NCI-H774 (cell line): ENCODE measurements at regions not wholly inside any gene's neighbourhood (a gene's known extent, or its start where the extent isn't known, plus 50 kb on each side); places are given as distances from the start of the nearest gene placed in this dataset.

ENCODE experiments used
- DNase-seq: peaks from one replicate; lab custom pipeline; 2025; lab: John Stamatoyannopoulos, UW

DNA sequence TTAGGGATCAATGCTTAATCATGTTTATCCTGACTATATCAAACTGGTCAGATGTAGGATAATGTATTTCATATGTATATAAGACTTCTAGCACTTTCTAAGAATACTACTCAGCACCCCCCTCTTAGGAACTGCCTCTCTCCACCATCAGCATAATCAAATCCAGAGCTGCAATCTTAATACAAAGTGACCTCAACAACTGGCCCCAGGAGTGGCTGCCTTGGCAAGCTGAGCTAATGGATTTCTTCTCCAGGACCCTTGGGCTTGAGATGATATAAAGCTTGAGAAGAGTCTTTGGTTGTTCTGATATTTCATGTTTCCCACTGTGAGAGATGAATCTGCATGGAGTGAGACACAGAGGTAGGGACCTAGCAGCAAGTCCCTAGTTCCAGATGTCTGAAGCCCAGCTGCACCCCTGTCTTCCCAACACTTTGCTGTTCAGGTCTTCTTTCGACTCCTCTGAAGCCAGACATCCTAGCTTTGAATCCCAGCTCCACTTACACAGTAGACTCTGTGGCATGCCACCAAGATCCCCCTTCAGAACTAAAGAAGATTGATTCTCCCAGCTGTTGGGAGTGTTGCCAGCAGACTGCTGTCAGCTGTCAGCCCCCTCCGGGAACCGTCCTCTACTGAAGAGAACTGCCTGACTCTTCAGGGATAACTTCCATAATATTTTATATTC is 309.3 kb upstream of the UBE2E2 start:
- DNase-seq, result no peak

DNA sequence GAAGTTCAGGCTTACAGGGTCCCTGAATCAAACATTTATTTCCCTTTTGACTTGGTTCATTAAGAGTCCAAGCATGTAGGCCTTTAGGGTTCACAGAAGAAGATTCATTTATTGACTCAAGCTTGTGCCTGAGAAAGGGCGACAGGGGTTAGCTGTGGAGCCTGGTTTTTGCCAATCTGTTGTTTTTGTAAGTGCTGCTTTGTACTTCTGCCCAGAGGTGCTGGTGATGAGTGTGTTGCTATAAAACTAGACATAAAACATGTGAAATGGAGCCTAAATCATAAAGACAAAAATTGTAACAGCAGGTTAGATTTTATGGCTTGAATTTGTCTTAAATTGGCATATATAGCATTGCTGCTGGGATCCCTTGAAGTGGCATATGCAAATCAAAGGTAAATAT is 308.3 kb upstream of the UBE2E2 start:
- no peak for DNase-seq

DNA sequence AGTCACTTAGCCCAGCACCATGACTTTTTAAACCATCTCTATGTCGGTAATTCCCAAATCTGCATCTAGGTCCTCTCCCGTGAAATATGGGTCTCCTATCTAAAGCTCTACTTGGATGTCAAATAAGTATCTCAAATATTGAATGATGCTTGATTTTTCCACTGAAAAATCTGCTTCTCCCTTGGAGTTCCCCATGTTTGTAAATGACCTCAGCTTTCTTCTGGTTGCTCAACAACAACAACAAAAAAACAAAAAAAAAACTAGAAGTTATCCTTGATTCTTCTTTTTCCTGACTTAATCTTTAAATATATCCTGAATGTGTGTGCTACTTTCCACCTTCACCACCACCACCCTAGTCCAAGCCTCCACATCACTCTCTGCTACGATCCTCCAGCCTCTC is 307.5 kb upstream of the UBE2E2 start:
- no peak for DNase-seq

DNA sequence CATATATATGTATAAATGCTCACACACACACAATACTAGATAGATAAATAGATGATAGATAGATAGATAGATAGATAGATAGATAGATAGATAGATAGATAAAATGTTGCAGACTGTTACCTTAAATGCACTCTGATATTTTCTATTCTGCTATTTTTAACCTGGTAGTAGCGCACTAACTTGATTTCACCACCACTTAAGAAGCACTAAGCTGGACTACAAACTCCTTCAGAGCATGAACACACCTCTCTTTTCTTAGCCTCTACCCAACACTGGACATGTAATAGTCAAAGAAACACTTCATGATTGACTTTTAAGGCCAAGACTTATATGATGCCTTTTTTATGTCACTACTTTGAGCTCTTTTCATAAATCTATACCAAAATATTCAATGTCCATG is 304.6 kb upstream of the UBE2E2 start:
- DNase-seq, result no peak

DNA sequence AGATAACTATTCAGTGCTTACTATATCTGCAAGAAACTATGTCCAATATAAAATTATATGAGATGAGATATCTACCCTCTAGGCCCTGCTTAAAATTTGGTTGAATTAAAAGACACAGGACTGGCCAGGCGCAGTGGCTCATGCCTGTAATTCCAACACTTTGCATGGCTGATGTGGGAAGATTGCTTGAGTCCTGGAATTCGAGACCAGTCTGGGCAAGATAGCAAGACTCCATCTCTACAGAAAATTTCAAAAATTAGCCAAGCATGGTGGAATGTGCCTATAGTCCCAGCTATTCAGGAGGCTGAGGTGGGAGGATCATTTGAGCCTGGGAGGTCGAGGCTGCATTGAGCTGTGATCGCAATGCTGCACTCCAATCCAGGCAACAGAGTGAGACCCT is 303.7 kb upstream of the UBE2E2 start:
- no peak for DNase-seq

DNA sequence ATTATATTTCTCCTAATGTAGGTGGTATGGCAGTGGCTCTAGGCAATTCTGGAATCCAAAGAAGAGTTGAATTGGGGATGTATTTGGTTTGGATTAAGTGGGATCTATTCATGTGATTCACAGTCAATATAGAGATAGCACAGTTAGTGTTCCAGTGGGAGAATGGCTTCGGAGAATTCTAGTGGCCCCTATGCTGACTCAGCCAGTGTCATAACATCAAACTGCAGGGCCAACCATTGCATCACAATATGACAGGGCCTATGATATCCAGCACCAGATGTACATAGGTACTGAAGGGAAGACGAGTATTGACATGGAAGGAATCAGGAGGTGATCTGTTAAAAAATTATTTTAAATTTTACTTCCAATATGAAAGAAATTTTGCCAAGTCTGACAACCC is 302.8 kb upstream of the UBE2E2 start:
- DNase-seq, result no peak

DNA sequence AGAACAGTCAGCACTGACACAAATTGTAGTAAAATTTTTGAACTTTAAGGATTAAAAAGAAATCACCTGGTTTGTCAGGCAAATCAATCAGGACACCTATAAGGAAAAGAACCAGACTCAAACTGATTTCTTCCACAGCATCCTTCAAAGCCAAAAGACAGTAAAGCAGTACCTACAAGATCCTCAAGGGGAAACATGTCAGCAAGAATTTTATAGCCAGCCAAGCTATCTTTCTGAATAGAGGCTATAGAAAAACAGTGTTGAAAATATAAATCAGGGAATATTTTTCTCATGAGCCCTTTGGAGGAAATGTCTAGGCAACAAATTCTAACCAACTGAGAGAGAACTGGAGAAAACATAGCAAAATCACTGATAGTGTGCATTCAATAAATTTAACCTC is 301.4 kb upstream of the UBE2E2 start:
- DNase-seq, result no peak

DNA sequence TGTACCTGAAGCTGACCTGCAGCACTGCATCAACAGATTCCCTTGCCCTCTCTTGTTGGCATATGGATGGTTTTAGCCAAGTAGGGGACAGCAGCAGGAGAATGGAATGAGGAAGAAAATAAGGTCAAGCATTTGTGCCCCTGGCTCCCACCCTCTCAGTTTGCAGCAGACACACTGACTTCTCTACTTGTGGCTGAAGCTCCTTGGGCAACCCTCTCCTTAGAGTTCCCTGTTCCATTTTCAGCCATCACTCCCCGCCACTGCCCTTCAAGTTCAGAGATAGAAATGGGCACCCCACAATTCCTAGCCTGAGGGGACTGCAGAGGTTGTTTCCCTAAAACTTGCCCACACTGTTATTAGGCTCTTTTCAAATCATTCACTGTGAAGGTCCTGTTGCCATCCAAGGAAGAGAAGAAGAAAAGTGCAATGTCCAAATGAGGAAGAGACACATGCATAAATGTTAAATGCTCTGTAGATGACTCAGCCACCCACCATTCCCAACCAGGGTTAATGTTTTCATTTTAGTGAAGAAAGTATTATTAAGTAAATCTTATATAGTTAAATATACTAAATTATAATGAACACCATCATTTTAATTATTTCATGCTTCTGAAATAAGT is 295.9 kb upstream of the UBE2E2 start:
- DNase-seq, result no peak

DNA sequence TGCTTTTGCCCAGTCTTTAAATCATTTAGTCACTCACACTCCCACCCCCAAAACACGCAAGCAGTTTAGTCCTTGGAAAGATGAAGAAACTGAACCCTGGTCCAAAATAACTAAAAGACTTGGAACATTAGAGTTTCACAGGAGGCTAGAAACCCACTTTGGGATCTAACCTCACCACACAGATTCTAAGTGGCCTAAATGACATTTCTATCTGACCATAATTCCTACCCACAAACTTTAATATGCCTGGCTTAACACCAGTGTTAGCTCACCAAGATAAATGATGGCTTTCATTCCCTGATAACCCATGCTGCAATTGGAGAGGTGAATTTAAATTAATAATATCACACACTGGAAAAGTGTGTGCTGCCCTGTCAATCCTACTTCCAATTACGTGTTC is 295.3 kb upstream of the UBE2E2 start:
- DNase-seq, result no peak

DNA sequence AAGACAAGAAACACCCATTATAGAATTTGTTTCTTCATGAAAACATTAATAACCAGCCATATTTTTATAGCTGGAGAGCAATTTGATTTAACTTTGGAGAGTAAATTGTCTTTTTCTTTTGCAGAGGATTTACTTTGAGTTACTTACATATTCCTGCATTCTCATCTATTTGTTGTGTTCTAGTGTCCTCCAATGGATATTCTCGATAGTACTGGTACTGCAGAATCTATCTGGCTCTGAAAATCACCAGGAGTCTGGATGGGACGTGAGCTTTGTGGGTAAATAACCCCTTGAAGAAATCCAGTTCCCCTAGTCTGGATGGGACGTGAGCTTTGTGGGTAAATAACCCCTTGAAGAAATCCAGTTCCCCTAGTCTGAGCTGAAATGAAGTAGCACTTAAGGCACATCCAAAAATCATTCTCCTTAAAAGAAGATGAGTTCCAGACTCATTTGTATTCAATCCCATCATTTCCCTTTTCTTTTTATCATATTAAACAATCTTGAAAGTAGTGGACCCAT is 294.1 kb upstream of the UBE2E2 start:
- no peak for DNase-seq

DNA sequence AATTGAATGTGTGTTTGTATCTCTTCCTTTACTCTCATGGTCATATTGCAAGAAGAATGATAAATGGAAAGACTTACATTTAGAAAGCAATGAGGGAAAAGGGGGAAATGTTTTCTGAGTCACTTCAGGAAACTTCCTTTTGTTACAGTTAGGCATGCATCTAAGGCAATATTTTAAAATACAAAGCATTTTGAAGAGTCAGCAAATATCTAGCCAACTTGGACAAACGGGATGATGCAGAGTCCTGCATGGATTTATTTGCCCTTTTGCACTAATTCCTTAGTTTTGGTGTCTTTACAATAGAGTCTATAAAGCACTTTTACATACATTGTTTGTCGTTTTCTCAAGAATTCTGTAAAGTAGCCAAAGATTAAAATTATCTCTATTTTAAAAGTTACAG is 286.2 kb upstream of the UBE2E2 start:
- DNase-seq, result no peak

DNA sequence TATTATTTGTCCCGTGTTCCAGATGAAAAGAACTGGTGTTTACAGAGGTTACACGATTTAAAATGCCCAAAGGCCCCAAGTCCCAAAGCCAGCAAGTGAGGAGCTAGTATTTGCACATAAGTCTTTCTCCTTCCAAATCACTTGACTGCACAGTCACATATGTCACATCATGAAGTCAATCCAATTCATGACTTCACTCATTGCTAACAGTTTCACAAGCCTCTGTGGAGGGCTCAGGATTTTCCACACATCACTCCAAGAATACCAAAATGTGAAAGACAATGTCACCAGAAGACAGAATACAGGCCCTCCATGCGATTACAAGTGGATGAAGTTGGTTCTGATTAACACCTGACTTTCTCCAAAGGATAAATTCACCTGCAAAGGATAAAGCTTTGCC is 283.1 kb upstream of the UBE2E2 start:
- no peak for DNase-seq

DNA sequence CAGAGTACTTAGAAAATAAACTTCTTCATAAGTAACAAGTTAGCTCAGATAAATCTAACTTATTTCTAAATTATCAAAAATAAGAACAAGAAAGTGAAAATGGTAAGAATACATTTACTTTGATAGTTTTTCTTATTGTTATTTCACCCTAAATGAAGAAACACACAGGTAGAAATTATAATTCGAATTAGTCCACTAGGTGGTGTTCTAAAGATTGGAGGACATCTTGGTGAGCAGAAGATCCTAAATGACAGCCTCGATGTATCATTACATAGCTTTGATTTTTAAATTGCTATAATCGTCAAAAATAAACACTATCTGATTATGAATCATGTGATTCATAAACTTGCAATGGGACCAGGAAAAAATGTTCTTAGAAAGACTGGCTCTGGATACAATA is 280.8 kb upstream of the UBE2E2 start:
- DNase-seq, result peak; percentile 4

DNA sequence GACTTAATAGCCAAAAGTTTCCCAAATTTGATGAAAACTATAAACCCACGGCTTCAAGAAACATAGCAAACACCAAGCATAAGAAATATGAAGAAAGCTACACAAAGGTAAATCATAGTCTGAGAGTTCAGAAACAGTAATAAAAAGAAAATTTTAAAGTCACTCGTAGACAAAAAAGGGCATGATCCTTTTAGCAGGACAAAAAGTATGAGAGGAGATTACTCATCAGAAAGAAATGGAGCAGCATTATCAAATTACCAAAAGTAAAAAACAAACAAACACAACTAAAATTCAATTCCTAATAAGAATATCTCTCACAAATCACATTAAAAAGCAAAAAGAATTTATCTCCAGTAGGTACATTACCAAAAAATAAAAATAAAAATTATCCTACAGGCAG is 279.4 kb upstream of the UBE2E2 start:
- DNase-seq, result no peak

DNA sequence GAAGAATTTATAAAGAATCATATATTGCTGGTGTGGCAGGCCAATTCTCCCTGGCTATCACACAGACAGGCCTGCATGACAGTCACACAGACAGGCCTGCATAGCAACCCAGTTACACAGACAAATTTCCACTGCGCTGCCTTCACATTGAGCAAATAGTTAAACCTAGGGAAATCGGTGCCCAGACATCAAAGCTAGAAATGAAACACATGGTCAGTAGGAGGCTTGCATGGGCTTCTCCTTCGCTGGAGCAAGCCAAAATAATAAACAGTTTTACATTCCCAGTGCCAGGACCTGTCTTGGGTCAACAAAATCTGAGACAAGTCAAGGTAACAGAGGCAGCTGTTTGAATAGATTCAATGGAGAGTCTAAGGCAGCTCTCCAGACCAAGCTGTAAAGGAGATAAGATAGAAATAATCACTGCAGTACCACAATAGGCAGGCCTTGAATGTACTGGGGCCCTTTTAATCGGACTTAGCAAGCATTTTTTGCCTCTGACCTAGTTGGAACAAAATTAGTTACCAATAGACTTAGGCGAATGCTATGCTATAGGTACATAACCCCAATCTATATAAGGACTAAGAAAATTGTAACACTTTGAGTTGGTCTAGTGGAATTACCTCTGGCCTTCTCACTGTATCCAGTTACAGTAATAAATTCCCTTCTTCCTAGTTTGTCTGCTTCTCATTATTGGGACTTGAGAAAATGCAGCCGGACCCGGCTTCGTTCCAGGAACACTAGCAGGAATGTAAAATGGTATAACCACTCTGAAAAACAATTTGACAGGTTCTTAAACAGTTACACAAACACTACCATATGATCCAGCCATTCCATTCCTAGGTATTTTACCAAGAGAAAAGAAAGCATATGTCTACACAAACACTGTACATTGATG is 274.7 kb upstream of the UBE2E2 start:
- no peak for DNase-seq

DNA sequence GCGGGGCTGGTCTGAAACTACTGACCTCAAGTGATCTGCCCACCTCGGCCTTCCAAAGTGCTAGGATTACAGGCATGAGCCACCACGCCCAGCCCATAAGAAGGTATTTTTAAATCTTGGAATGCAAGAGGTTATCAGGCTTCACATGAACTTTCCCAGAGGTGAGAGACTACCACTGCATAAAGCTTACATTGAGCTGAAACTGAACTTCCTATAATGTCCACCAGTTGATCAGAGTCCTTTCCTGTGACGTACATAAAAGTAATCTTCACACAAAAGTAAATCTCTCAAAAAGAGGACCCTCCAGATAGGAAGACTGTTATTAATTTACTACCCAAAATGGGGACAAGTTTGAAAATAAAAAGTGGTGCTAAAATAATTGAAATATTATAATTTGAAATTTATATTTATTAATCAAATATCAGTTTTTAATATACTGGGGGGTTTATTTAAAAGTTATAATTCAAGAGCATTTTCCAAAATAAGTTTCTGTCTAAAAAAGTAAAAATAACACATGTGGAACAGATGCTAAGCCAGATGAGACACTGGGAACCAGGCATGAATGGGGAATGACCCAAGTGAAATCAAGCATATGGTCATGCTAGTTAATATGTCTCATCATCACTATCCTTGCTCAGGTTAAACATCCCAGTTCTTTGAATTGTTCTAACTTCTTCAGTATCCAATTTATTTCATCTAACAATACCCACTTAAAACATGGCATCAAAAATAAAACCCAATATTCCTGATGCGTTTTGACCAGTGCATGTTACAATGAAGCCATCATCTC is 269.9 kb upstream of the UBE2E2 start:
- DNase-seq, result no peak

DNA sequence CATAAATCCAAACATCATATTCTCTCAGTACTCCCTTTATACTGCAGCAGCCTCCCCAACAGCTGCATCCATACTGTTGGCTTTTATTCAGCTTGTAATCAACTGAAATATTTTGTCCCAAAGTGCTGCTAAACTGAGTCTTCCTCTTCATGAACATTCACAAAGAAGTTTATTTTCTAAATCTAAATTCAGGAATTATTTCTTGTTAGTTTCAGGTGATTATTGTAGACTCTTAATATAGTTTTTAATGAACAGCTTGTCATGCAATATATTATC is 269.3 kb upstream of the UBE2E2 start:
- DNase-seq, result no peak

DNA sequence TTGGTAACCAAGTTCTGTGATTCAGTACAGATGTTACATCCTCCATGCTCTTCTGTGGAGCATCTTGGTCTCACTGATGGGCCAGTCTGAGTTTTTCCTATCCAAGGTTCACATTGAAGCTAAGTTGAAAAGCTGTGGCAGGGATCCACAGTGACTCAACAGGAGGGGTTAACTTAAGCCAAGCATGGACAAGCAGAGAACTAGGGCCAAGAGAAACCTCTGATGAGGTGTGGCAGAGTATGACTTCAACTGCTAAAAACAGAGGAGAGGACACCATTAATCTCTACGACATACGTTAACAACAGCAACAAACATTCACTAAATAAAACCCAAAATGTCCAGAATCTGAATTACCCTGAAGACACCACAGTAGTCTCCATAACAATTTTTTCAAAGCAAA is 268.1 kb upstream of the UBE2E2 start:
- DNase-seq, result no peak

DNA sequence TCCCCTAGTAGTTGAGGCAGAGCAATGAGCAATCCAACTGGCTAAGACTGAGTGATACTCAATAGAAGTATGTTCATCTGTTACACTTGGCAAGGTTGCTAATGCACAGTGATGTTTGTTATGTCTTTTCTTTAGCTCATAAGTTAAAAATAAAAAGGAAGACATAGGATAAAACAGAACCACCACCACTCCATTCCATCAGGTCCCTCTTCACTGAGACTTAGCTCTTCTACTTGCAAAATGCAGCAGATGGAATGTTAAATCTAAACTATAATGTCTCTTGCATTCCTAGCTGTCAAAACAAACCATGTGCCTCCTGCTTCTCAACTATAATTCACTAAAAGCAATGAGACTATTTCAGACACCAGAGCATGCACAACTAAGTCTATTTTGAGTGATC is 265.6 kb upstream of the UBE2E2 start:
- DNase-seq, result no peak

DNA sequence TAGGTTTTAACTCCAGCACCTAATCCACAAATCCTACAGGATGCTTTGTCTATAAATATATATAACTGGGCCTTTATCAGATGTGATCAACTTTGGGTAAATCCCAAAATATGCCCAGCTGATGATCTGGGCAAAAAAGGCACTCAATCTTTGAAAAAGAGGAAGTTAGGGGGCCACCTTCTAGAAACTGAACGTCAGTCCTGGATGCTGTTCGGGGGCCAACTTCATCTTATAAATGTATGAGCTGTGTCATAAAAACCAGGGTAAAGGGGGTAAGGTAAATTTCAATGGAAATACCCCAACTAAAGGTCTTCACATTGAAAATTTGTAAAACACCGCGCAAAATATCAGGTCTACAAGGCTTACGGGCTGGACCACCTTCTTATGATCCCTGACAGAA is 264.4 kb upstream of the UBE2E2 start:
- DNase-seq, result no peak

DNA sequence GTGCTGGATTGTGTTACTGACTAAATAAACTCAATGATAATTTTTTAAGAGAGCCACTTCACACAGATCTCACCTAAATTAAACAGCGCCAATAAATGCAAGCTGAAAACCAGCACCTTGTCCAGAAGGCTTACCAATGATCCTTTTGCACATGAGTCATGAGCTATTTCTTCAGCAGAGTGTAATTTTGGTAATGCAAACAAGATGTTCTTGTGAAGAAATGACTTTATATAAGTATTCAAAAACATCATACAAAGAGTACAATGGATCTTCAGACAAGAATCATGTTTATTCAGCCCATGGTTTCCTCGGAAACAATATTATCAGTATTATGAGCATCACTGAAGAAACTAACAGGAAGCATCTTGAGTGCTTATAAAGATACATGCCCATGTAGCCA is 263.8 kb upstream of the UBE2E2 start:
- DNase-seq, result no peak

DNA sequence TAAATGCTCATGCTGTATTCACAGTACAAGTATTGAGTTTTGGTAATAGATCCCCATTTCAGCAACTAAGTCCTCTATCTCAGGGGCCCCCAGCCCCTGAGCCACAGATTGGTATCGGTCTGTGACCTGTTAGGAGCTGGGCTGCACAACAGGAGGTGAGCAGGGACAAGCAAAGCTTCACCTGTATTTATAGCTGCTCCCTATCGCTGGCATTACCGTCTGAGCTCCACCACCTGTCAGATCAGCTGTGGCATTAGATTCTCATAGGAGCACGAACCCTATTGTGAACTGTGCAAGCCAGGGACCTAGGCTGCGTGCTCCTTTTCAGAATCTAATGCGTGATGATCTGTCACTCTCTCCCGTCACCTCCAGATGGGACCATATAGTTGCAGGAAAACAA is 262.8 kb upstream of the UBE2E2 start:
- DNase-seq, result no peak

DNA sequence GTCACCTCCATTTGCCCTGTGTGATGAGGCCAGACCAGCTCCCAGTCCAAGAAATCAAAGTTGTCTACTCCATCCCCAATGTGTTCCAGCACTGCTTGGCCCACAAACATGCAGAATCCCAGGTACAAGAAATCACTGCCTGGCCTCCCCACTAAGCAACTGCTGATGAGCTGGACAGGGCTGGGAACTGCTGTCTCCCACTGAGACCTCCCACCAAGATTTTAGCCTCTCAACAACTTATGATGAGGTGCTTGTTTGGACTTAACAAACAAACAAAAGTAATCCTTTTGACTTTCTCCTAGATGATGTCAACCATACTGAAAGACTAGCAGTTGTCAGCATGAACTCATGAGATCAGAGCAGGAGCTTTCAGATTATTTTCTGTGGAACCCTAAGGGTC is 260.1 kb upstream of the UBE2E2 start:
- no peak for DNase-seq
